ENCODE measurements at regions not wholly inside any gene's neighbourhood (a gene's known extent, or its start where the extent isn't known, plus 50 kb on each side); places are given as distances from the start of the nearest gene placed in this dataset.
"Not testable (repeated sequence)": the region's sequence is repeated elsewhere in the genome, so short reads cannot be mapped to it uniquely, and the experiment has no call there.

DNA sequence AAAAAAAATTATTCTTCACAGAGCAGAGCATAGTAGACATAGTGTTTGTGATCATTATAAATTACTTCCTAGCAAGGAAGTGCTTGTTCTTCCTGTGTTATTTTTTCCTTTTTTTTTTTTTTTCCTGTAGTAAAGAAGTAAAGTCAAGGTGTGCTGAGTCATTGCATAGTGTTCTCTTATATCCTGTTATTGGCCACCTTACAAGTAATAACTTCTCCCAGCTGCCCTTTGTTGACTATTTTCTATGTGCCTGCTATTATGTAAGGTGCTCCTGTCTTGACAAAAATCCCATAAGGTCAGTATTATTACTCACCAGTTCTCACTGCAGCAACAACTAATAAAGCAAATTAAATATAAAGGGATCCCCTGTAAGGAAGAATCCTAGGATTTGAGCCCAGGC is 195.3 kb downstream of the GJA1 start:
- TF ChIP-seq, protein P1, sequence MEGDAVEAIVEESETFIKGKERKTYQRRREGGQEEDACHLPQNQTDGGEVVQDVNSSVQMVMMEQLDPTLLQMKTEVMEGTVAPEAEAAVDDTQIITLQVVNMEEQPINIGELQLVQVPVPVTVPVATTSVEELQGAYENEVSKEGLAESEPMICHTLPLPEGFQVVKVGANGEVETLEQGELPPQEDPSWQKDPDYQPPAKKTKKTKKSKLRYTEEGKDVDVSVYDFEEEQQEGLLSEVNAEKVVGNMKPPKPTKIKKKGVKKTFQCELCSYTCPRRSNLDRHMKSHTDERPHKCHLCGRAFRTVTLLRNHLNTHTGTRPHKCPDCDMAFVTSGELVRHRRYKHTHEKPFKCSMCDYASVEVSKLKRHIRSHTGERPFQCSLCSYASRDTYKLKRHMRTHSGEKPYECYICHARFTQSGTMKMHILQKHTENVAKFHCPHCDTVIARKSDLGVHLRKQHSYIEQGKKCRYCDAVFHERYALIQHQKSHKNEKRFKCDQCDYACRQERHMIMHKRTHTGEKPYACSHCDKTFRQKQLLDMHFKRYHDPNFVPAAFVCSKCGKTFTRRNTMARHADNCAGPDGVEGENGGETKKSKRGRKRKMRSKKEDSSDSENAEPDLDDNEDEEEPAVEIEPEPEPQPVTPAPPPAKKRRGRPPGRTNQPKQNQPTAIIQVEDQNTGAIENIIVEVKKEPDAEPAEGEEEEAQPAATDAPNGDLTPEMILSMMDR (IDR thresholded peaks at IDR 0.05; ENCODE audit: insufficient read depth, low read depth, low read length): no peak
- H3K4me3 ChIP-seq (ENCODE audit: low read depth, low read length): no peak overlapping the region
- DNase-seq (ENCODE audit: low read depth): no peak

DNA sequence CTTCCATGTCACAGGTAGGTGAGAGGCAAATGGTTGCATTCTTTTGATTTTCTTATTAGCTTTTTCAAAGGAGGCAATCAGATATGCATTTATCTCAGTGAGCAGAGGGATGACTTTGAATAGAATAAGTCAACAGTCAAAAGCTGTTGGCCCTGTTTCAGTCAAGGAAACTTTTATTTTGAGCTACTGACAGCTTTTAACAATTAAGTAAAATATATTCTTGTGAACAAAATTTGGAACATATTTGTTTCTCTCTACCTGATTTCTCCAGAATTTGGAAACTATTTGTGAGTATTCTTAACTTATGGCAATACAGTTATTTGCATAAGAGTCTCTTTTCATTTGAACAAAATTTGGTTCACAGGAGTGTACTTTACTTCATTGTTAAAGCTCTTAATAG is 196.3 kb downstream of the GJA1 start:
- DNase-seq (ENCODE audit: low read depth); H3K4me3 ChIP-seq (ENCODE audit: low read depth, low read length): not testable (repeated sequence)

DNA sequence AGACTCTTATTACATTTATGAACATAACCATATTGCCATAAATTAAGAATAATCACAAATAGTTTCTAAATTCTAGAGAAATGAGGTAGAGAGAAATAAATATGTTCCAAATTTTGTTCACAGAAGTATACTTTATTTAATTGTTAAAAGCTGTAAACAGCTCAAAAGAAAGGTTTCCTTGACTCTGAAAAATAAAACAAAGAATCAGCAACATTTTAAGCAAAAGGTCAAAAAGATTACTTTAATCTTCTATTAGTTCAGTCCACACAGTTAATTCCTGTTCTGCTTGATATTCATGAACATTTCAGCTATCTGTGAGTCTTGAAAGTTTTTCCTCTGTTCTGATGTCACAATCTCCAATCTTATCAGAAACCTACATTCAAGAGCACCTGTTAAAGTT is 197.9 kb downstream of the GJA1 start:
- DNase-seq (ENCODE audit: low read depth): no peak
- TF ChIP-seq, protein P1 (IDR thresholded peaks at IDR 0.05; ENCODE audit: insufficient read depth, low read depth, low read length): no peak
- H3K4me3 ChIP-seq (ENCODE audit: low read depth, low read length): no peak overlapping the region

DNA sequence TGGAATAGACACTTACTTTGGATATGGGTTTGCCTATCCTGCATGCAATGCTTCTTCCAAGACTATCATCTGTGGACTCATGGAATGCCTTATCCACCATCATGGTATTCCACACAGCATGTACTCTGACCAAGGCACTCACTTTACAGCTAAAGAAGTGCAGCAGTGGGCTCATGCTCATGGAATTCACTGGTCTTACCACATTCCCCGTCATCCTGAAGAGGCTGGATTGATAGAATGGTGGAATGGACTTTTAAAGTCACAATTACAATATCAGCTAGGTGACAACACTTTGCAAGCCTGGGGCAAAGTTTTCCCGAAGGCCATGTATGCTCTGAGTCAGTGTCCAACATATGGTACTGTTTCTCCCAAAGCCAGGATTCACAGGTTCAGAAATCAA is 199.1 kb downstream of the GJA1 start:
- DNase-seq (ENCODE audit: low read depth); H3K4me3 ChIP-seq (ENCODE audit: low read depth, low read length): not testable (repeated sequence)

DNA sequence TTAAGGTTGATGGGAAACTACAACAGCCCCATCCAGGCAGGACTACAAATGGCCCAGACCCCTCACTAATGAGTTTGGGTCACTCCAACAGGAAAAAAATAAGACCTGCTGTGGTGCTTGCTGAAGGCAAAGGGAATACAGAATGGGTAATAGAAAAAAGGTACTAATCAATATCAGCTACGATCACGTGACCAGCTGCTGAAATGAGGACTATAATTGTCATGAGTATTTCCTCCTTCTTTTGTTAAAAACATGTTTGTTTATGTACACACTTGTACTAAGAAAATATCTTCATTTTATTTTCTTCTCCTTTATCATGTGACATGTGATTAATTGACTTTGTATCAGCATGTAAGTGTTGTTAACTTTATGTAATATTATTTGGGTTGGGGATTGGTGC is 199.9 kb downstream of the GJA1 start:
- TF ChIP-seq, protein P1 (IDR thresholded peaks at IDR 0.05; ENCODE audit: insufficient read depth, low read depth, low read length): no peak
- DNase-seq (ENCODE audit: low read depth): no peak
- no peak overlapping the region for H3K4me3 ChIP-seq (ENCODE audit: low read depth, low read length)

DNA sequence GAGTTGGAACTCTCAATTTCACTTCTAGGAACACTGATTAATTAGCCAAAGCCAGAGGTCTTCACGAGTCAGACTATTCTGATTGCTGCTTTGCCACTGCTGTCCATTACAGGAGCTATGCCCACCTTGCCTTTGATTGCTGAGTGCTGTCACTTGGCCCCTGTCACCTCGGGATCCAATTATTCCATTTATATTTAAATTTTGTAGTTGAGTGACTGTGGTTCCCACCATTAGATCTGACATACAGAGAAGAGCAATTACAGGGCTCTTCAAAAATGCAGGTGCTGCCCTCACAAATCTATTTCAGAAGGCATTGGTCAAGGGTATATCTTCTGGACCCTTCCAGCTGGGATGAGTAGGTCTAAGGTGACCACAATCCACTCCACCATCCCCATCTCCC is 200.8 kb downstream of the GJA1 start:
- not testable (repeated sequence) for DNase-seq (ENCODE audit: low read depth); H3K4me3 ChIP-seq (ENCODE audit: low read depth, low read length)

DNA sequence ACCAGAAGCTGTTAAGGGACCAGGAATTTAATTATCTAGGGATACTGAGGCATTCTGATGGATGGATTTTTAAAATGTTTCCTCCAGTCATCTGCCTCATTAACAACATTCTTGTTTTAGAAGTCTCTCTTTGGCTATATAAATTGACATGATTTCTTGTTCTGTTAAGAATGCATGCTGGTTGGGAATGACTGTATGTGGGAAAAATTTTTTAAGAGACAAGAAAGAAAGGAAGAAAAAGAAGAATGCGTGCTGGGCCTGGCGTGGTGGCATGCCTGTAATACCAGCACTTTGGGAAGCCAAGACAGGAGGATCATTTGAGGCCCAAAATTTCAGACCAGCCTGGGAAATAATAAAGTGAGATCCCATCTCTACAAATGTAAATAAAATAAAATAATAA is 203.6 kb downstream of the GJA1 start:
- H3K4me3 ChIP-seq (ENCODE audit: low read depth, low read length): no peak overlapping the region
- TF ChIP-seq, protein P1 (IDR thresholded peaks at IDR 0.05; ENCODE audit: insufficient read depth, low read depth, low read length): no peak
- DNase-seq (ENCODE audit: low read depth): no peak

DNA sequence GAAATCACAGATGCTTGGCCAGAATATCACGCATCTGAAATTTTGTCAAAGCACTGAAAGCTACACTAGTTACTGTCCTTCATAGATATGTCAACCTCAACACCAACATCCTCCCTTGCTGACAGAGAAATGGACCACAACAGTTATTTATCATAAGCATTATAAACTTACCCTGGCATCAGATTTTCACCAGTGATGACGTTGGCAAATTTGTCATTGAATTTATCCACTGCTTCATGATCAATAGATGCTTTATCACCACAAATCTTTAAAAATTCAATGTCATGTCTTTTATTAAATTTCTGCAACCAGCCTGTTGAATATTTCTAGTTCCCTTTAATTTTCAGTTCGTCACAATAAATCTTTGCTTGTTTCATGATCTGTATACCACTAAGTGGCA is 205.7 kb downstream of the GJA1 start:
- no peak for DNase-seq (ENCODE audit: low read depth)
- TF ChIP-seq, protein P1 (IDR thresholded peaks at IDR 0.05; ENCODE audit: insufficient read depth, low read depth, low read length): no peak
- no peak overlapping the region for H3K4me3 ChIP-seq (ENCODE audit: low read depth, low read length)
